GM23338 (cell line): ENCODE measurements at regions not wholly inside any gene's neighbourhood (a gene's known extent, or its start where the extent isn't known, plus 50 kb on each side); places are given as distances from the start of the nearest gene placed in this dataset.

ENCODE experiments used
- ATAC-seq: fragments of 200-7000 bp; cut with Tn5 transposase; 3 replicates; pipeline ENCODE4 v1.9.1; 2020
- DNase-seq: peaks from one replicate; pipeline ENCODE4 v3.0.0-alpha.2; 2015; ENCODE audit warnings: low spot score
- H2AFZ ChIP-seq: fragments of 200-600 bp; sonication (generic); 2 replicates; pipeline ENCODE4 v1.8.0; 2016; ENCODE audit warnings: antibody characterized with exemption, mild to moderate bottlenecking, moderate library complexity
- H3F3A ChIP-seq: fragments of 200-600 bp; sonication (generic); replicated peaks from 2 replicates; pipeline ENCODE4 v1.8.0; 2017; ENCODE audit warnings: antibody characterized with exemption, mixed run types, low read depth
- H3K27ac ChIP-seq: fragments of 200-600 bp; sonication (generic); 2 replicates; pipeline ENCODE4 v1.6.1; 2016; ENCODE audit warnings: low read depth
- H3K27me3 ChIP-seq: fragments of 200-600 bp; sonication (generic); 2 replicates; pipeline ENCODE4 v1.8.0; 2016; ENCODE audit warnings: mild to moderate bottlenecking, mixed run types, moderate library complexity; ENCODE audit not compliant: insufficient read depth
- H3K36me3 ChIP-seq: fragments of 200-600 bp; sonication (generic); 2 replicates; pipeline ENCODE4 v1.8.0; 2016; ENCODE audit warnings: mild to moderate bottlenecking; ENCODE audit not compliant: insufficient read depth
- H3K4me1 ChIP-seq: fragments of 200-600 bp; sonication (generic); 2 replicates; pipeline ENCODE4 v1.8.0; 2016; ENCODE audit warnings: mild to moderate bottlenecking, moderate library complexity; ENCODE audit not compliant: insufficient read depth
- H3K4me2 ChIP-seq: fragments of 200-600 bp; sonication (generic); 2 replicates; pipeline ENCODE4 v1.7.1; 2017; ENCODE audit warnings: mixed run types
- H3K4me3 ChIP-seq: fragments of 200-600 bp; sonication (generic); 2 replicates; pipeline ENCODE4 v1.6.1; 2016; ENCODE audit warnings: mixed run types
- H3K79me2 ChIP-seq: fragments of 200-600 bp; sonication (generic); replicated peaks from 2 replicates; pipeline ENCODE4 v1.8.0; 2017; ENCODE audit warnings: mild to moderate bottlenecking; ENCODE audit not compliant: insufficient read depth
- H3K9me2 ChIP-seq: fragments of 200-600 bp; sonication (generic); 2 replicates; pipeline ENCODE4 v1.8.0; 2017; ENCODE audit not compliant: insufficient read depth
- H4K20me1 ChIP-seq: fragments of 200-600 bp; sonication (generic); replicated peaks from 2 replicates; pipeline ENCODE4 v1.8.0; 2017; ENCODE audit warnings: mild to moderate bottlenecking; ENCODE audit not compliant: insufficient read depth
- H3K27ac Mint-ChIP-seq: 2 replicates; pipeline ENCODE4 v1.8.0; 2020; ENCODE audit warnings: inconsistent platforms, mild to moderate bottlenecking, moderate library complexity, mixed read lengths
- H3K27me3 Mint-ChIP-seq: 3 replicates; pipeline ENCODE4 v1.8.0; 2022; ENCODE audit warnings: low read depth, mild to moderate bottlenecking, moderate library complexity, mixed read lengths, inconsistent platforms; ENCODE audit not compliant: insufficient read depth, poor library complexity
- H3K36me3 Mint-ChIP-seq: 3 replicates; pipeline ENCODE4 v1.8.0; 2021; ENCODE audit warnings: low read depth, mild to moderate bottlenecking, inconsistent platforms, moderate library complexity, mixed read lengths
- H3K4me1 Mint-ChIP-seq: 3 replicates; pipeline ENCODE4 v1.8.0; 2020; ENCODE audit warnings: mild to moderate bottlenecking, inconsistent platforms, mixed read lengths
- H3K4me3 Mint-ChIP-seq: 3 replicates; pipeline ENCODE4 v1.8.0; 2021; ENCODE audit warnings: moderate library complexity, mild to moderate bottlenecking, inconsistent platforms, mixed read lengths
- H3K9me3 Mint-ChIP-seq: 3 replicates; pipeline ENCODE4 v1.8.0; 2020; ENCODE audit warnings: moderate library complexity, mild to moderate bottlenecking, inconsistent platforms, mixed read lengths
- CREB1 ChIP-seq: fragments of 250-450 bp; sonication (Bioruptor Pico); IDR thresholded peaks from 2 replicates; pipeline ENCODE4 v1.5.0; 2020; ENCODE audit warnings: low read depth, mild to moderate bottlenecking, moderate library complexity
- CTCF ChIP-seq, 2 experiments: fragments of 200-600 bp in 1 of 2; sonication (generic) in 1 of 2; conservative IDR thresholded peaks; 2 replicates each; pipeline versions ENCODE4 v1.5.1 to v1.6.1; 2016 to 2017; ENCODE audit warnings: antibody characterized with exemption in 2 of 2, low read depth in 2 of 2, mild to moderate bottlenecking in 2 of 2, moderate library complexity in 1 of 2
- ETS1 ChIP-seq: IDR thresholded peaks from 2 replicates; pipeline ENCODE4 v1.6.1; 2016; ENCODE audit warnings: antibody characterized with exemption
- EZH2 ChIP-seq: fragments of 200-600 bp; sonication (generic); IDR thresholded peaks from one replicate; pipeline ENCODE4 v1.8.0; 2017; ENCODE audit warnings: antibody characterized with exemption, mild to moderate bottlenecking, low read depth; ENCODE audit not compliant: unreplicated experiment
- POLR2AphosphoS5 ChIP-seq: IDR thresholded peaks from 2 replicates; pipeline ENCODE4 v1.6.1; 2016; ENCODE audit warnings: antibody characterized with exemption, low read depth
- ZNF114 ChIP-seq: fragments of 250-450 bp; sonication (Bioruptor Pico); IDR thresholded peaks from 2 replicates; pipeline ENCODE4 v1.5.0; 2020; ENCODE audit warnings: mild to moderate bottlenecking, moderate library complexity
- ZNF331 ChIP-seq: fragments of 250-450 bp; sonication (Bioruptor Pico); IDR thresholded peaks from 2 replicates; pipeline ENCODE4 v1.5.0; 2020; ENCODE audit warnings: low read depth, mild to moderate bottlenecking, moderate library complexity
- ZNF462 ChIP-seq: fragments of 250-450 bp; sonication (Bioruptor Pico); IDR thresholded peaks from 2 replicates; pipeline ENCODE4 v1.5.0; 2020; ENCODE audit warnings: mild to moderate bottlenecking, moderate library complexity

GRCh38 chr10:91105269-91105668, 115.2 kb upstream of the PCGF5 start:
- Histone ChIP-seq H3K9me2 (peaks cover 17% of the 10 kb centered on the region), H3K27ac (no peak overlapping the region), H3K36me3 (no peaks in the 10 kb centered on the region), H3K4me1 (no peaks in the 10 kb centered on the region), H3K27me3 (no peaks in the 10 kb centered on the region), H3F3A (no peaks in the 10 kb centered on the region), H2AFZ (no peak overlapping the region), H3K4me3 (no peak overlapping the region), H3K79me2 (no peaks in the 10 kb centered on the region), H3K4me2 (no peak overlapping the region), H4K20me1 (no peaks in the 10 kb centered on the region)
- DNase-seq (no peak), ATAC-seq (no peak)
- Mint-ChIP-seq H3K27me3 (peaks cover 5% of the 10 kb centered on the region), H3K36me3 (no peaks in the 10 kb centered on the region), H3K4me3 (no peak overlapping the region), H3K4me1 (0 out of 3 replicates have a peak, but pooled peaks cover 4% of the 10 kb centered on the region), H3K27ac (no peak overlapping the region), H3K9me3 (0 out of 3 replicates have a peak, but pooled peaks cover 10% of the 10 kb centered on the region)
- no peak for TF ChIP-seq CREB1 (CRISPR knock-in tag)

GRCh38 chr10:91108820-91109219, 111.6 kb upstream of the PCGF5 start:
- TF ChIP-seq CTCF (conservative IDR thresholded peaks at IDR 0.05; ENCODE audit: low read depth in 2 of 2) (no peak), ZNF462 (CRISPR knock-in tag) (no peak), ZNF331 (CRISPR knock-in tag) (no peak), POLR2AphosphoS5 (no peak), ETS1 (no peak), ZNF114 (no peak), EZH2 (no peak)
- Mint-ChIP-seq H3K9me3 (0 out of 3 replicates have a peak, but pooled peaks cover 10% of the 10 kb centered on the region), H3K36me3 (no peaks in the 10 kb centered on the region), H3K27me3 (peaks cover 5% of the 10 kb centered on the region), H3K4me1 (no peaks in the 10 kb centered on the region), H3K4me3 (no peak overlapping the region), H3K27ac (no peak overlapping the region)
- Histone ChIP-seq H3K4me3 (no peak overlapping the region), H3K36me3 (no peaks in the 10 kb centered on the region), H3F3A (no peaks in the 10 kb centered on the region), H3K27me3 (no peaks in the 10 kb centered on the region), H3K27ac (no peak overlapping the region), H4K20me1 (no peaks in the 10 kb centered on the region), H3K79me2 (no peaks in the 10 kb centered on the region), H3K9me2 (0 out of 2 replicates have a peak, but pooled peaks cover 5% of the 10 kb centered on the region), H3K4me2 (no peak overlapping the region), H3K4me1 (no peaks in the 10 kb centered on the region), H2AFZ (no peak overlapping the region)
- ATAC-seq (no peak), DNase-seq (no peak)
